GM19239 (cell line): ENCODE measurements at regions not wholly inside any gene's neighbourhood (a gene's known extent, or its start where the extent isn't known, plus 50 kb on each side); places are given as distances from the start of the nearest gene placed in this dataset.

Experiments used
- DNase-seq: peaks from one replicate; pipeline ENCODE4 v3.0.0; 2011; ENCODE audit warnings: low spot score; ENCODE audit not compliant: insufficient read length
- FAIRE-seq: peaks from 2 replicates; lab custom pipeline; 2011; peaks lifted over from hg19 to GRCh38; lab: Jason Lieb, UNC

GRCh38 chr10:93254180-93254853 lies 180.6 kb downstream of the CYP26A1 start:
- DNase-seq (no peak), FAIRE-seq (no peak)

GRCh38 chr10:93255546-93255945 lies 181.9 kb downstream of the CYP26A1 start:
- DNase-seq (no peak), FAIRE-seq (no peak)
